ENCODE measurements at regions not wholly inside any gene's neighbourhood (a gene's known extent, or its start where the extent isn't known, plus 50 kb on each side); places are given as distances from the start of the nearest gene placed in this dataset.

GRCh38 chr15:47304656-47305055 lies 412.6 kb upstream of the SEMA6D start:
- Histone ChIP-seq H3K27me3 (ENCODE audit: control insufficient read depth, insufficient read depth, low read length) (no peaks in the 10 kb centered on the region), H3K9ac (ENCODE audit: low read length) (no peak overlapping the region), H3K4me3 (ENCODE audit: low read depth, low read length) (no peak overlapping the region), H3K27ac (ENCODE audit: low read depth, low read length) (no peak overlapping the region), H3K36me3 (ENCODE audit: control insufficient read depth, insufficient read depth, low read length) (no peaks in the 10 kb centered on the region), H3K4me1 (ENCODE audit: control insufficient read depth, insufficient read depth, low read length) (no peaks in the 10 kb centered on the region; the same call in 1 of the 2 replicates), H3K9me3 (ENCODE audit: control insufficient read depth, insufficient read depth, low read depth, low read length) (no peaks in the 10 kb centered on the region)

- no peak overlapping the region for H3K9ac ChIP-seq (ENCODE audit: low read length)
- no peaks in the 10 kb centered on the region for H3K9me3 ChIP-seq (ENCODE audit: control insufficient read depth, insufficient read depth, low read depth, low read length)
- no peak overlapping the region for H3K4me3 ChIP-seq (ENCODE audit: low read depth, low read length)
- no peaks in the 10 kb centered on the region for H3K27me3 ChIP-seq (ENCODE audit: control insufficient read depth, insufficient read depth, low read length)
- H3K36me3 ChIP-seq (ENCODE audit: control insufficient read depth, insufficient read depth, low read length) = no peaks in the 10 kb centered on the region
- H3K27ac ChIP-seq (ENCODE audit: low read depth, low read length) = no peak overlapping the region
- no peaks in the 10 kb centered on the region for H3K4me1 ChIP-seq (ENCODE audit: control insufficient read depth, insufficient read depth, low read length)
These were observed 405.1 kb upstream of the SEMA6D start for GRCh38 chr15:47312161-47312560.

- H3K9me3 ChIP-seq (ENCODE audit: control insufficient read depth, insufficient read depth, low read depth, low read length) = no peaks in the 10 kb centered on the region
- no peaks in the 10 kb centered on the region for H3K36me3 ChIP-seq (ENCODE audit: control insufficient read depth, insufficient read depth, low read length)
- peaks cover 14% of the 10 kb centered on the region for H3K4me1 ChIP-seq (ENCODE audit: control insufficient read depth, insufficient read depth, low read length)
- no peaks in the 10 kb centered on the region for H3K27me3 ChIP-seq (ENCODE audit: control insufficient read depth, insufficient read depth, low read length)
- H3K27ac ChIP-seq (ENCODE audit: low read depth, low read length) = no peak overlapping the region
- H3K9ac ChIP-seq (ENCODE audit: low read length) = no peak overlapping the region
- H3K4me3 ChIP-seq (ENCODE audit: low read depth, low read length) = no peak overlapping the region
These were observed 390.6 kb upstream of the SEMA6D start for GRCh38 chr15:47326410-47327333.

GRCh38 chr15:47331829-47332393 lies 385.4 kb upstream of the SEMA6D start:
- Histone ChIP-seq H3K27ac (ENCODE audit: low read depth, low read length) (no peak overlapping the region), H3K27me3 (ENCODE audit: control insufficient read depth, insufficient read depth, low read length) (no peaks in the 10 kb centered on the region), H3K4me1 (ENCODE audit: control insufficient read depth, insufficient read depth, low read length) (peaks cover 13% of the 10 kb centered on the region), H3K9me3 (ENCODE audit: control insufficient read depth, insufficient read depth, low read depth, low read length) (no peaks in the 10 kb centered on the region), H3K9ac (ENCODE audit: low read length) (no peak overlapping the region), H3K36me3 (ENCODE audit: control insufficient read depth, insufficient read depth, low read length) (no peaks in the 10 kb centered on the region), H3K4me3 (ENCODE audit: low read depth, low read length) (no peak overlapping the region)

GRCh38 chr15:47332481-47332880 lies 384.8 kb upstream of the SEMA6D start:
- no peak overlapping the region for H3K27ac ChIP-seq (ENCODE audit: low read depth, low read length)

GRCh38 chr15:47333734-47334133 lies 383.6 kb upstream of the SEMA6D start:
- no peaks in the 10 kb centered on the region for H3K36me3 ChIP-seq (ENCODE audit: control insufficient read depth, insufficient read depth, low read length)
- H3K4me3 ChIP-seq (ENCODE audit: low read depth, low read length) = no peak overlapping the region
- no peak overlapping the region for H3K9ac ChIP-seq (ENCODE audit: low read length)
- peaks cover 13% of the 10 kb centered on the region for H3K4me1 ChIP-seq (ENCODE audit: control insufficient read depth, insufficient read depth, low read length)
- H3K27ac ChIP-seq (ENCODE audit: low read depth, low read length) = no peak overlapping the region
- no peaks in the 10 kb centered on the region for H3K9me3 ChIP-seq (ENCODE audit: control insufficient read depth, insufficient read depth, low read depth, low read length)
- H3K27me3 ChIP-seq (ENCODE audit: control insufficient read depth, insufficient read depth, low read length) = no peaks in the 10 kb centered on the region

More at GRCh38 chr15:47332481-47332880, 384.8 kb upstream of the SEMA6D start:
- no peaks in the 10 kb centered on the region for H3K36me3 ChIP-seq (ENCODE audit: control insufficient read depth, insufficient read depth, low read length)
- H3K9ac ChIP-seq (ENCODE audit: low read length) = no peak overlapping the region
- peaks cover 13% of the 10 kb centered on the region for H3K4me1 ChIP-seq (ENCODE audit: control insufficient read depth, insufficient read depth, low read length)
- no peaks in the 10 kb centered on the region for H3K9me3 ChIP-seq (ENCODE audit: control insufficient read depth, insufficient read depth, low read depth, low read length)
- no peak overlapping the region for H3K4me3 ChIP-seq (ENCODE audit: low read depth, low read length)
- H3K27me3 ChIP-seq (ENCODE audit: control insufficient read depth, insufficient read depth, low read length) = no peaks in the 10 kb centered on the region

GRCh38 chr15:47334805-47335535 lies 382.3 kb upstream of the SEMA6D start:
- Histone ChIP-seq H3K36me3 (ENCODE audit: control insufficient read depth, insufficient read depth, low read length) (no peaks in the 10 kb centered on the region), H3K9me3 (ENCODE audit: control insufficient read depth, insufficient read depth, low read depth, low read length) (no peaks in the 10 kb centered on the region), H3K27me3 (ENCODE audit: control insufficient read depth, insufficient read depth, low read length) (no peaks in the 10 kb centered on the region), H3K4me3 (ENCODE audit: low read depth, low read length) (no peak overlapping the region), H3K27ac (ENCODE audit: low read depth, low read length) (no peak overlapping the region), H3K4me1 (ENCODE audit: control insufficient read depth, insufficient read depth, low read length) (peaks cover 13% of the 10 kb centered on the region), H3K9ac (ENCODE audit: low read length) (no peak overlapping the region)

GRCh38 chr15:47337106-47337505 lies 380.2 kb upstream of the SEMA6D start:
- H3K9ac ChIP-seq (ENCODE audit: low read length) = no peak overlapping the region
- no peaks in the 10 kb centered on the region for H3K36me3 ChIP-seq (ENCODE audit: control insufficient read depth, insufficient read depth, low read length)
- H3K27ac ChIP-seq (ENCODE audit: low read depth, low read length) = no peak overlapping the region
- H3K4me3 ChIP-seq (ENCODE audit: low read depth, low read length) = no peak overlapping the region
- peaks cover 6% of the 10 kb centered on the region for H3K4me1 ChIP-seq (ENCODE audit: control insufficient read depth, insufficient read depth, low read length)
- no peaks in the 10 kb centered on the region for H3K9me3 ChIP-seq (ENCODE audit: control insufficient read depth, insufficient read depth, low read depth, low read length)
- H3K27me3 ChIP-seq (ENCODE audit: control insufficient read depth, insufficient read depth, low read length) = no peaks in the 10 kb centered on the region

GRCh38 chr15:47337836-47338235 lies 379.5 kb upstream of the SEMA6D start:
- Histone ChIP-seq H3K9ac (ENCODE audit: low read length) (no peak overlapping the region), H3K27ac (ENCODE audit: low read depth, low read length) (no peak overlapping the region), H3K36me3 (ENCODE audit: control insufficient read depth, insufficient read depth, low read length) (no peaks in the 10 kb centered on the region), H3K4me3 (ENCODE audit: low read depth, low read length) (no peak overlapping the region), H3K27me3 (ENCODE audit: control insufficient read depth, insufficient read depth, low read length) (no peaks in the 10 kb centered on the region), H3K4me1 (ENCODE audit: control insufficient read depth, insufficient read depth, low read length) (no peaks in the 10 kb centered on the region), H3K9me3 (ENCODE audit: control insufficient read depth, insufficient read depth, low read depth, low read length) (no peaks in the 10 kb centered on the region)

GRCh38 chr15:47338771-47339170 lies 378.5 kb upstream of the SEMA6D start:
- Histone ChIP-seq H3K36me3 (ENCODE audit: control insufficient read depth, insufficient read depth, low read length) (no peaks in the 10 kb centered on the region), H3K4me3 (ENCODE audit: low read depth, low read length) (no peak overlapping the region), H3K9me3 (ENCODE audit: control insufficient read depth, insufficient read depth, low read depth, low read length) (no peaks in the 10 kb centered on the region), H3K9ac (ENCODE audit: low read length) (no peak overlapping the region), H3K4me1 (ENCODE audit: control insufficient read depth, insufficient read depth, low read length) (no peaks in the 10 kb centered on the region), H3K27ac (ENCODE audit: low read depth, low read length) (no peak overlapping the region), H3K27me3 (ENCODE audit: control insufficient read depth, insufficient read depth, low read length) (no peaks in the 10 kb centered on the region)

Data from HUES6 (cell line).